Right lobe of liver (tissue), 4 donors: ENCODE measurements at regions not wholly inside any gene's neighbourhood (a gene's known extent, or its start where the extent isn't known, plus 50 kb on each side); places are given as distances from the start of the nearest gene placed in this dataset.

ENCODE experiments used
- POLR2A ChIP-seq: fragments of 450-650 bp; IDR thresholded peaks from one replicate; pipeline ENCODE4 v1.6.1; 2017; ENCODE audit warnings: antibody characterized with exemption, mild to moderate bottlenecking
- TF ChIP-seq, protein P1 (sequence below), 4 donors: fragments of 200-600 bp in 3 of 4; fragments of 450-650 bp in 1 of 4; IDR thresholded peaks; one replicate each; pipeline versions ENCODE4 v1.5.1 to v1.8.0; 2016 to 2022; ENCODE audit warnings: antibody characterized with exemption in 4 of 4, mild to moderate bottlenecking in 2 of 4
- donor health status: DM: no; HTN: no; CAD: no.
- donor health status: DM: no; HTN: no; CAD: no.
- donor health status: DM: no; HTN: yes; CAD: no.

DNA sequence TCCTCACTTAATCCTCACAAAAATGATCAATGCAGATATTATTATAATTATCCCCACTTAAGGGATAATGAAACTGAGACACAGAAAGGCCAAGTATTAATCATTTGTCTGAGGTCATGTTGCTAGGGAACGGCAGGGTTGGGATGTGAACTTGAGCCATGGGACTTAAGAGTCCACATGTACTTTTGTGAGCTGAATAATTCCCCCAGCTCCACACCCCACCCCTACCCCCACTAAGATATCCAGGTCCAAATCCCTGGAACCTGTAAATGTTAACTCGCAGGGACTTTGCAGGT is 290.5 kb upstream of the GADL1 start:
- TF ChIP-seq, protein P1, sequence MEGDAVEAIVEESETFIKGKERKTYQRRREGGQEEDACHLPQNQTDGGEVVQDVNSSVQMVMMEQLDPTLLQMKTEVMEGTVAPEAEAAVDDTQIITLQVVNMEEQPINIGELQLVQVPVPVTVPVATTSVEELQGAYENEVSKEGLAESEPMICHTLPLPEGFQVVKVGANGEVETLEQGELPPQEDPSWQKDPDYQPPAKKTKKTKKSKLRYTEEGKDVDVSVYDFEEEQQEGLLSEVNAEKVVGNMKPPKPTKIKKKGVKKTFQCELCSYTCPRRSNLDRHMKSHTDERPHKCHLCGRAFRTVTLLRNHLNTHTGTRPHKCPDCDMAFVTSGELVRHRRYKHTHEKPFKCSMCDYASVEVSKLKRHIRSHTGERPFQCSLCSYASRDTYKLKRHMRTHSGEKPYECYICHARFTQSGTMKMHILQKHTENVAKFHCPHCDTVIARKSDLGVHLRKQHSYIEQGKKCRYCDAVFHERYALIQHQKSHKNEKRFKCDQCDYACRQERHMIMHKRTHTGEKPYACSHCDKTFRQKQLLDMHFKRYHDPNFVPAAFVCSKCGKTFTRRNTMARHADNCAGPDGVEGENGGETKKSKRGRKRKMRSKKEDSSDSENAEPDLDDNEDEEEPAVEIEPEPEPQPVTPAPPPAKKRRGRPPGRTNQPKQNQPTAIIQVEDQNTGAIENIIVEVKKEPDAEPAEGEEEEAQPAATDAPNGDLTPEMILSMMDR (IDR thresholded peaks at IDR 0.05) = no peak
- TF ChIP-seq POLR2A = no peak
